Kidney (tissue), 13 donors: ENCODE measurements at regions not wholly inside any gene's neighbourhood (a gene's known extent, or its start where the extent isn't known, plus 50 kb on each side); places are given as distances from the start of the nearest gene placed in this dataset.

Experiments used
- DNase-seq, 5 donors: peaks; one replicate each; pipeline ENCODE4 v3.0.0-alpha.2; 2013 to 2020
- FAIRE-seq: peaks from 2 replicates; lab custom pipeline; 2012; peaks lifted over from hg19 to GRCh38; lab: Jason Lieb, UNC
- H3K27ac ChIP-seq, 2 donors: one replicate each; pipeline ENCODE4 v1.7.0; 2013; ENCODE audit warnings: low read depth in 2 of 2, low read length in 2 of 2, inconsistent platforms in 1 of 2
- H3K27me3 ChIP-seq: one replicate; pipeline ENCODE4 v1.7.1; 2013; ENCODE audit warnings: low read length, inconsistent platforms; ENCODE audit not compliant: control insufficient read depth, insufficient read depth
- H3K36me3 ChIP-seq, 3 donors: one replicate each; pipeline versions ENCODE4 v1.7.0 to v1.7.1; 2013; ENCODE audit warnings: low read length in 3 of 3, control low read depth in 1 of 3, inconsistent platforms in 1 of 3; ENCODE audit not compliant: insufficient read depth in 3 of 3, control insufficient read depth in 2 of 3
- H3K4me1 ChIP-seq, 3 donors: one replicate each; pipeline versions ENCODE4 v1.7.0 to v1.7.1; 2013; ENCODE audit warnings: low read length in 3 of 3, inconsistent platforms in 1 of 3, low read depth in 1 of 3; ENCODE audit not compliant: control insufficient read depth in 2 of 3, insufficient read depth in 2 of 3
- H3K4me3 ChIP-seq, 3 donors: one replicate each; pipeline versions ENCODE4 v1.7.0 to v1.8.1; 2013; ENCODE audit warnings: low read length in 3 of 3, control low read depth in 1 of 3, inconsistent platforms in 1 of 3
- H3K9ac ChIP-seq, 3 donors: one replicate each; pipeline versions ENCODE4 v1.7.0 to v1.7.1; 2013; ENCODE audit warnings: low read length in 3 of 3, control low read depth in 1 of 3, inconsistent platforms in 1 of 3
- H3K9me3 ChIP-seq, 3 donors: one replicate each; pipeline versions ENCODE4 v1.7.0 to v1.7.1; 2013; ENCODE audit warnings: low read length in 3 of 3, control low read depth in 1 of 3, inconsistent platforms in 1 of 3; ENCODE audit not compliant: control insufficient read depth in 2 of 3, insufficient read depth in 1 of 3
- intact Hi-C: fragments of 100-400 bp; cut with DNase I; formaldehyde crosslinking; loops from one replicate; pipeline ENCODE4 v1.11.1; 2022
- TF ChIP-seq, protein P1 (sequence below): IDR thresholded peaks from 3 replicates; pipeline ENCODE4 v1.5.1; 2012; ENCODE audit warnings: mild to moderate bottlenecking, moderate library complexity, borderline replicate concordance; ENCODE audit not compliant: insufficient read depth; ENCODE audit errors: extremely low read depth
- donor health status: control.
- donor health status: control.
- donor health status: control.
- donor health status: control.
- donor health status: control.
- donor health status: DM: yes; HTN: yes; CAD: no.
- donor health status: Normal renal cell carcinoma (clear cell type).

DNA sequence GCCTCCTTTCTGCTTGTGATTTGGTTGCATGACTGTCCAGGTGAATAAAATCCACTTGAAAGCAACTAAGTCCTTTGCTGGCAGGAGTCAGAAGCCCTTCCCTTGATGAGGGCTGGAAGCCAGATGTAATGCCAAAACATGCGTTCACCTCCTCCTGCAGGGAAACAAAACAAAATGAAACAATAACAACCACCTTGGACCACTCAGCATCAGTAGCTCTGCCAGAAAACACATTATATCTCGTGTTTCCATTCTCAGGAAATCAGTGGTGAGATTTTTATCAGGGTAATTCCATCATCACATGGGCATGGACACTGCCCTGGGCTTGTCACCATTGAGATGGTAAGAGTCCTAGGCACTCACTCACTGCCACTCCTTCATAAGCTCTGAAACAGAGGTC, 350.3 kb upstream of the ACTBL2 start:
- Histone ChIP-seq H3K9me3 (no peaks in the 10 kb centered on the region), H3K36me3 (no peaks in the 10 kb centered on the region), H3K27ac (no peak overlapping the region), H3K9ac (no peak overlapping the region), H3K4me1 (no peaks in the 10 kb centered on the region), H3K4me3 (no peak overlapping the region), H3K27me3 (no peaks in the 10 kb centered on the region)
- intact Hi-C loops, result no loop called here
- TF ChIP-seq, protein P1, sequence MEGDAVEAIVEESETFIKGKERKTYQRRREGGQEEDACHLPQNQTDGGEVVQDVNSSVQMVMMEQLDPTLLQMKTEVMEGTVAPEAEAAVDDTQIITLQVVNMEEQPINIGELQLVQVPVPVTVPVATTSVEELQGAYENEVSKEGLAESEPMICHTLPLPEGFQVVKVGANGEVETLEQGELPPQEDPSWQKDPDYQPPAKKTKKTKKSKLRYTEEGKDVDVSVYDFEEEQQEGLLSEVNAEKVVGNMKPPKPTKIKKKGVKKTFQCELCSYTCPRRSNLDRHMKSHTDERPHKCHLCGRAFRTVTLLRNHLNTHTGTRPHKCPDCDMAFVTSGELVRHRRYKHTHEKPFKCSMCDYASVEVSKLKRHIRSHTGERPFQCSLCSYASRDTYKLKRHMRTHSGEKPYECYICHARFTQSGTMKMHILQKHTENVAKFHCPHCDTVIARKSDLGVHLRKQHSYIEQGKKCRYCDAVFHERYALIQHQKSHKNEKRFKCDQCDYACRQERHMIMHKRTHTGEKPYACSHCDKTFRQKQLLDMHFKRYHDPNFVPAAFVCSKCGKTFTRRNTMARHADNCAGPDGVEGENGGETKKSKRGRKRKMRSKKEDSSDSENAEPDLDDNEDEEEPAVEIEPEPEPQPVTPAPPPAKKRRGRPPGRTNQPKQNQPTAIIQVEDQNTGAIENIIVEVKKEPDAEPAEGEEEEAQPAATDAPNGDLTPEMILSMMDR, result no peak
- no peak for DNase-seq
- FAIRE-seq, result no peak

DNA sequence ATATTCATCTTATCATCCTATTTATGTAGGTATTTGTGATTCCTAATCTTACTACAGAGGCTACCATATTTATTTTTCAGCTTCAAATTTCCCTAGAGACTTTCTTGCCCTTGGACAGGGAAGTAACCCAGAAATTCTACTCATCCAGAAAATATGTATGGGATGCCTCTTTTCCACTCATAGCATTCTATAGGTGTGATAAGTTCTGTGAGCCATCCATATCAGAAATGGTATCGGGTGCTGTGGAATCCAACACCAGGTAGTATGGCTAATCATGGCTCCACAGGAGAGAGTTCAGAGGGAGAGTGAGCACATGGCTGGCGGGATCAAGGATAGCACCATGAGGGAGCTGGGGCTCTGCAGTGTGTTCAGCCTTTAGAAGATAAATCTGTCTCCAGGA, 349.3 kb upstream of the ACTBL2 start:
- Histone ChIP-seq H3K4me3 (no peak overlapping the region), H3K9me3 (no peaks in the 10 kb centered on the region), H3K27me3 (no peaks in the 10 kb centered on the region), H3K36me3 (no peaks in the 10 kb centered on the region), H3K27ac (no peak overlapping the region), H3K9ac (no peak overlapping the region), H3K4me1 (no peaks in the 10 kb centered on the region)
- FAIRE-seq (no peak), DNase-seq (no peak)
- intact Hi-C loops, result no loop called here
- TF ChIP-seq, protein P1, result no peak

DNA sequence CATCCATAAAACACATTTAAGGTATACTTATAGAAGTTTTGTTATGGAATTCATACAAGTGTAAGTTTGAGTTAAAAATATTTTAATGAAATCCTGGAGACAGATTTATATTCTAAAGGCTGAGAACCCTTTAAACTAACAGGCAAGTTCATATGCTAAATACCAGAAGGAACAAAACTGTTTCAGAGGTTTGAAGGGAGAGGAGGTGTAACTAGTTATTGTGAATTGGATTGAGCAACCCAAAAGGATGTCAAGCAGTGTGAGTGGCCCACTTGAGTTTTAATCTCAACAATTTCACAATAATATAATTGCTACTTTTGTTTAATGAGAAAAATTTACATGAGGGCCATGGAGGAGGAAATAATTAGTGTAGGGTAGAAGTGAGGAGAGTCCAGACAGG, 348.5 kb upstream of the ACTBL2 start:
- TF ChIP-seq, protein P1, result no peak
- DNase-seq, result no peak
- Histone ChIP-seq H3K4me1 (no peaks in the 10 kb centered on the region), H3K27ac (no peak overlapping the region), H3K9me3 (no peaks in the 10 kb centered on the region), H3K9ac (no peak overlapping the region), H3K4me3 (no peak overlapping the region), H3K36me3 (no peaks in the 10 kb centered on the region), H3K27me3 (no peaks in the 10 kb centered on the region)
- no peak for FAIRE-seq
- intact Hi-C loops, result no loop called here

DNA sequence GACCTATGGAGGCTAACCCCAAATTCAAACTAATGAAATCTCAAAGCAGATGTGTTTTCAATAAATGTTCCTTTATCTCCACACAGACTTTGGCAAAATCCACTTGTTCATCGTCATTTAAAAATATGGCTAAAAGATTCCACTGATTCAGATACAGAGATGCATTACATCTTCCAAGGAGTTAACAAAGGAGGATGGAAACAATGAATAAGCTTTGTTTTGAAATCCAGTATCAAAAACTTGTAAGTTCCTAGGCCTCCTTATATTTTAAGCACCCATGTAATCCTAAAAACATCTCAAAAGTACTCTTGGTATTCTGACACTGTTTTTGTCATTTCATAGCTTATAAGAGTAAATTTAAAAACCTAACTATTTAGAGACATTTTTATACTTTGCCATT, 345.6 kb upstream of the ACTBL2 start:
- DNase-seq (no peak), FAIRE-seq (no peak)
- H3K36me3 ChIP-seq, result no peaks in the 10 kb centered on the region
- TF ChIP-seq, protein P1, result no peak
- no peaks in the 10 kb centered on the region for H3K27me3 ChIP-seq
- intact Hi-C loops, result no loop called here
- no peak overlapping the region for H3K27ac ChIP-seq
- H3K4me3 ChIP-seq, result no peak overlapping the region
- no peak overlapping the region for H3K9ac ChIP-seq
- no peaks in the 10 kb centered on the region for H3K9me3 ChIP-seq
- peaks cover 0 to 3% (median 0%) of the 10 kb centered on the region in 3 donors for H3K4me1 ChIP-seq
